Activated naive CD4-positive, alpha-beta T cell treated with anti-CD3 and anti-CD28 coated beads, Interleukin-2, amount 10 ng/mL, durations not matched to agents 7 days and 5 days (primary cell): ENCODE measurements at regions not wholly inside any gene's neighbourhood (a gene's known extent, or its start where the extent isn't known, plus 50 kb on each side); places are given as distances from the start of the nearest gene placed in this dataset.

Experiments
- CTCF ChIA-PET: fragments of 350-600 bp; sonication (Branson Sonifier 250); formaldehyde crosslinking; loops from one replicate; lab custom pipeline; 2021; ENCODE audit warnings: antibody characterized with exemption; lab: Charles Lee
- DNase-seq: peaks from one replicate; pipeline ENCODE4 v3.0.0-alpha.2; 2020
- H3K27ac Mint-ChIP-seq: one replicate; pipeline ENCODE4 v1.8.0; 2021; ENCODE audit warnings: mild to moderate bottlenecking, moderate library complexity, mixed read lengths
- H3K27me3 Mint-ChIP-seq: one replicate; pipeline ENCODE4 v1.8.0; 2021; ENCODE audit warnings: mild to moderate bottlenecking, mixed read lengths
- H3K36me3 Mint-ChIP-seq: one replicate; pipeline ENCODE4 v1.8.0; 2021; ENCODE audit warnings: mixed read lengths
- H3K4me1 Mint-ChIP-seq: one replicate; pipeline ENCODE4 v1.8.0; 2021; ENCODE audit warnings: mixed read lengths
- H3K4me3 Mint-ChIP-seq: one replicate; pipeline ENCODE4 v1.8.0; 2021; ENCODE audit warnings: mild to moderate bottlenecking, moderate library complexity, mixed read lengths
- H3K9me3 Mint-ChIP-seq: one replicate; pipeline ENCODE4 v1.8.0; 2021; ENCODE audit warnings: mixed read lengths

DNA sequence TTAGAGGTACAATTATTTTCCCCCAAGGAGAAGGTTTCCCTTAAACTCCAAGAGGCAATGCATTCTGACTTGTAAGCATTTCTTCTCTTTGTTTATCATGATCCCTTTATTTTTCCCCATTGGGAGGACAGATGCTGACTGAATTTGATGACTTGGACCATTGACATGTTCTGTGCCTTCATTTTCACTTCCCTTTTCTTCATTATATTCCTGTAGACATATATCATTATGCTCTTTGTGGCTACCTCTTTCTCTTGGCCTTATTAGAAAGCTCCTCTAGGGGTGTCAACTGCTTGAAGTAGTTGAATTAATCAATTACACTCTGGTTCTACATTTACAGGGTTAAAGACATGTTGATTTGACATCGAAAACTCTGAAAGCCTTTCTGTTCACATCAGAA lies 330.0 kb upstream of the DCC start:
- H3K27me3 Mint-ChIP-seq, result no peaks in the 10 kb centered on the region
- no peak for DNase-seq
- no peak overlapping the region for H3K27ac Mint-ChIP-seq
- H3K4me3 Mint-ChIP-seq, result no peak overlapping the region
- CTCF ChIA-PET, result no interaction called here
- peaks cover 2% of the 10 kb centered on the region for H3K9me3 Mint-ChIP-seq
- H3K36me3 Mint-ChIP-seq, result no peaks in the 10 kb centered on the region
- H3K4me1 Mint-ChIP-seq, result no peaks in the 10 kb centered on the region

DNA sequence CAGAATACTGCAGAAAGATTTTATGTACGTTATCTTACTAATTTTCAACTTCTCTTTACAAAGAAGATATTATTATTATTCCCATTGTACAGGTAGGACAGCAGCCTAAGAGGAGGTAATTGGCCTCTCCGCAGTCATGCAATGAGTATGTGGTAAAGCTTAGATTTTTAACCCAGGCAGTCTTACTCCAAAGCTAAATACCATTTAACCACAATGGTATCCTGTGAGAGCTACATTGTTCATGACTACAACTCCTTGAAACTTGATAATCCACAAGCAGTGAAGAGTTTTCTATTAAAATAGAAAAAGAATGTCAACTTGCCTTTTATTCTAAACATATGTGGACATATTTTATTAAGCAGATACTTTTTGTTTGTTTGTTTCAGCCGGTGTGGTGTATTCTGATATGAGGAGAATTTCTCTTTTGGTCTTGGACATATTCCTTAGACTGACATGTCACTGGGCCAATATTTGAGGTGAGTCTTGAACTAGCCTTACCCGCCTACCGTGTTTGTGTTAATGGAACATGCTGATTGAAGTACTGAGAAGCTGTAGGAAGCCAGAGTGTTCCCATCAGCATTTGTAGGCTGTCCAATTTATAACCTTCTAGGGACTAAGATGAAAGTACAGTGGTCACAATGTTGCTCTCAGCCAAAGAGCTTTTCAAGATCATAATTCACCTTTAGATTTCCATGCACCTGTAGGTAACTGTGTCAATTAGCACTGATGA lies 293.9 kb upstream of the DCC start:
- Mint-ChIP-seq H3K9me3 (peaks cover 7% of the 10 kb centered on the region), H3K4me3 (no peak overlapping the region), H3K27me3 (no peaks in the 10 kb centered on the region), H3K36me3 (no peaks in the 10 kb centered on the region), H3K4me1 (no peaks in the 10 kb centered on the region), H3K27ac (no peak overlapping the region)
- CTCF ChIA-PET, result no interaction called here
- no peak for DNase-seq

DNA sequence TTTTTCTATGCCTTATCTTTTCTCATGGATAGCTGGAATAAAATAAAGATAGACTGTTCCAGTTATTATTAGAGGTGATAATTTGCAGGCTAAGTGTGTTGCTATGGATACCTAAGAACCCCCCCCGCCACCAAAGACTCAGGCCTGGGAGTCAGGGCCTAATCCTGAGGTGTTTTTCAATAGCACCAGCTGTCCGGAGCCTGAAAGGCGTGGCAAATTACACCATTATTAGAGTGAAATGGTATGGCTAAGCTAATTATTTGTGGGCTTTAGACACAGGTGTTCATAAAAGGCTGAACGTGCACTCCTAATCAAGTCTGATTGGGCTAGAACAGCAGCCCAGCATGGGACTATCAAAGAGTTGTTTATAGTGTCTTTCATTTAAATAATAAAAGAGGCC lies 293.2 kb upstream of the DCC start:
- Mint-ChIP-seq H3K27me3 (no peaks in the 10 kb centered on the region), H3K36me3 (no peaks in the 10 kb centered on the region), H3K27ac (no peak overlapping the region), H3K9me3 (peaks cover 4% of the 10 kb centered on the region), H3K4me3 (no peak overlapping the region), H3K4me1 (no peaks in the 10 kb centered on the region)
- CTCF ChIA-PET, result no interaction called here
- DNase-seq, result no peak

DNA sequence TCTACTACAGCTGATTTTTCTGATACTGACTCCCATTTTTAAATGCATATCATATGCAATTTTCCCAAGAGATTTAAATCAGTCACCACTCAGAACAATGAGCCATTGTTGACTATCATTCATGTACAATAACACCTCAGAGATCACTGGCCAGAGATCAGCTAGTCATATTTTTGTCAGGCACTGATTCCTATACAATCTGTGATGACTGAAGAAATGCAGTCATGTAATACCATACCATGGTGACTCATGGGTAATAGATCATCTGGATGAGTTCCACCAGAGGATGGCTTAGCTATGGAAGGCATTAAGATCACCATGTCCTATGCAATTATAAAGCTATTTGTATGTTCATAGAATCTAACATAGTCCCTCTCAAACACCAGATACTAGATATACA lies 285.7 kb upstream of the DCC start:
- H3K27ac Mint-ChIP-seq, result no peak overlapping the region
- CTCF ChIA-PET, result no interaction called here

DNA sequence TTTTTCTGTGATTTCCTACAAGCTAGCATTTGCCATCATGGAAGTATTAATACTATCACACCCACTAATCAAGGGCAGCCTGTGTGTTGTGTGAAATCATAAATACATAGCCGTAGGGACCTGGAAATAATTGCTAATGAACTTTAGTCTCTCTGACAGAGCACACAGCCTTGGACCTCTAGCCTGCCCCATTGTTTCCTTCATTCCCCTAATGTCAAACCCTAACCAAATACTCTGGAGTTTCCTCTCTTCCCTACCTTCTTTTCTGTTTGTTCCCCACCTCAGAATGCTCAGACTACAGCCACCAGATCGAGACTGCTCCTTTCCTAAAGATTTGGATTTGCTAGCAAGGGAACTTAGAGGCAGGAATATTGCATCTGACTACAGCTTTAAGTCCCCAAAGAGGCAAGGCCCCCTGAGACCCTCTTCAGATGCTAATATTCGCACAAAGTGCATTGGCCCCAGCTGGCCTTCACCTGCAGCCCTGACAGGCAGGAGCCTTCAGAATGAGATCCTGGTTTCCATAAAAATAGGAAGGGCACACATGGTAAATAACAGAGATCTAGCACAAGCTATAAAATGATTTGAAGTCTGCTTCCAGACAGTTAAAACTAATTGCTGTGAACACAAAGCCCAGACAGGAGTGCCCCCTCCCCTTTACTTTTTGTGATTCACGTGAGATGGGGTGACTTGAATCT lies 279.2 kb upstream of the DCC start:
- no peaks in the 10 kb centered on the region for H3K27me3 Mint-ChIP-seq
- CTCF ChIA-PET, result no interaction called here
- no peaks in the 10 kb centered on the region for H3K36me3 Mint-ChIP-seq
- no peak overlapping the region for H3K4me3 Mint-ChIP-seq
- H3K9me3 Mint-ChIP-seq, result peaks cover 16% of the 10 kb centered on the region
- no peaks in the 10 kb centered on the region for H3K4me1 Mint-ChIP-seq
- DNase-seq, result no peak
- no peak overlapping the region for H3K27ac Mint-ChIP-seq

More for the DNA sequence above, 285.7 kb upstream of the DCC start:
- no peak overlapping the region for H3K4me3 Mint-ChIP-seq
- no peaks in the 10 kb centered on the region for H3K36me3 Mint-ChIP-seq
- H3K27me3 Mint-ChIP-seq, result no peaks in the 10 kb centered on the region
- H3K4me1 Mint-ChIP-seq, result no peaks in the 10 kb centered on the region
- H3K9me3 Mint-ChIP-seq, result peaks cover 9% of the 10 kb centered on the region
- no peak for DNase-seq

DNA sequence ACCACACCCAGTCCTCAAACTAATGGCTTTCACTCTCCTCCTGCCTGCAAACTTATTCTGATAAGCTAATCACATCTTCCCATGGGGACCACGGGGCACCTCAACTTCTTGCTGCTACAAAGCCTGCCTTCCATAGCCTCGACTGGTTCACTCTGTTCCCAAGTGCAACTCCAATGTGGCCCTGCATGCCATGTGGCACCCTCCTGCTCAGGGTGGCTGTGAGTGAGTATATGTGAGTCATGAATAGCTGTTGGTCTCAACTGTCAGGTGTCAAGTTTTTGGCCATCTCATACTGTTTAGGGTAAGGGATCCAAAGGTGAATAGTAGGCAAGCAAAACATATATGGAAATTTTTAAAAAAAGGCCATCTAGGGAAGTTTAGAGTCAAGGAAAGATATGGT lies 276.1 kb upstream of the DCC start:
- no peaks in the 10 kb centered on the region for H3K4me1 Mint-ChIP-seq
- H3K9me3 Mint-ChIP-seq, result peaks cover 14% of the 10 kb centered on the region
- H3K27ac Mint-ChIP-seq, result no peak overlapping the region
- no peak overlapping the region for H3K4me3 Mint-ChIP-seq
- DNase-seq, result no peak
- no peaks in the 10 kb centered on the region for H3K27me3 Mint-ChIP-seq
- CTCF ChIA-PET, result no interaction called here
- H3K36me3 Mint-ChIP-seq, result no peaks in the 10 kb centered on the region

DNA sequence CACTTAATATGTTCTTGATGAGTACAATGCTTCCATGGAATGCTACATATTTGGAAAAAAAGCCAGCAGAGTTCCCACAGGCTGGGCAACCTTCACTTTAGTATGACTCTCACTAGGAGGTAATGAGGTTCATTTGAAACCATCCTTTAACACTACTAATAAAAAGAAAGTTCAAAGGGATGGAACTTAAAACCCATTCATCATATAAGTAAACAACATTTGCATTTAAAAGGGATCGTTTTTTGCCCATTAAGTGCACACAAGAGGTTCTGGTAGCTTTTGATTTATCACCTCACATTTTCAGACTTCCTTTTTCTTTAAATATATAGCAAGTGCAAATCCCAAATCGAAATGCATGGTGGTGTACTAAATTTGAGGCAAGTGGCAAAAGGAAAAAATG lies 270.8 kb upstream of the DCC start:
- Mint-ChIP-seq H3K27me3 (no peaks in the 10 kb centered on the region), H3K4me1 (no peaks in the 10 kb centered on the region), H3K9me3 (peaks cover 12% of the 10 kb centered on the region), H3K27ac (no peak overlapping the region), H3K36me3 (no peaks in the 10 kb centered on the region), H3K4me3 (no peak overlapping the region)
- no peak for DNase-seq
- CTCF ChIA-PET, result no interaction called here

DNA sequence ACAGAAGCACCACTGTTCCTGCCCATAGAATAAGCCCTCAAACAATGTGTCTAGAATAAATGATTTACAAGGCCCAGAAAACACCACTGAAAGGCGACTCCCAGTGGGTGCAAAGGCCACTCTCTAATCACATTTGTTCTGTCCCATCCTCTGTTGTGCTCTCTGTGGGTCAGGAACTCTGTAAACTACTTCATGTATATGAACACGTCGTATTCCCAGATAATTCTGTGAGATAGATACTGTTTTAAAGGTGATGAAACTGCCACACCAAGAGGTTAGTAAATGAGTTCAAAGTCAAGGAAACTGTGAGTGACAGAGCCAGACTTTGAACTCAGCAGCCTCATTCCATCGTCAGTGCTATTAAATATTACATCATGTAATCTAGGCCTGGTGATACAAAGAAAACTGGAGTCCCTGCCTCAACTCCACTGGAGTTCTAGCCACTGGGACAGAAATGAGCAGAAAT lies 269.7 kb upstream of the DCC start:
- H3K9me3 Mint-ChIP-seq, result peaks cover 12% of the 10 kb centered on the region
- no peak overlapping the region for H3K4me3 Mint-ChIP-seq
- no peaks in the 10 kb centered on the region for H3K27me3 Mint-ChIP-seq
- no peaks in the 10 kb centered on the region for H3K4me1 Mint-ChIP-seq
- DNase-seq, result no peak
- H3K36me3 Mint-ChIP-seq, result no peaks in the 10 kb centered on the region
- CTCF ChIA-PET, result no interaction called here
- H3K27ac Mint-ChIP-seq, result no peak overlapping the region

DNA sequence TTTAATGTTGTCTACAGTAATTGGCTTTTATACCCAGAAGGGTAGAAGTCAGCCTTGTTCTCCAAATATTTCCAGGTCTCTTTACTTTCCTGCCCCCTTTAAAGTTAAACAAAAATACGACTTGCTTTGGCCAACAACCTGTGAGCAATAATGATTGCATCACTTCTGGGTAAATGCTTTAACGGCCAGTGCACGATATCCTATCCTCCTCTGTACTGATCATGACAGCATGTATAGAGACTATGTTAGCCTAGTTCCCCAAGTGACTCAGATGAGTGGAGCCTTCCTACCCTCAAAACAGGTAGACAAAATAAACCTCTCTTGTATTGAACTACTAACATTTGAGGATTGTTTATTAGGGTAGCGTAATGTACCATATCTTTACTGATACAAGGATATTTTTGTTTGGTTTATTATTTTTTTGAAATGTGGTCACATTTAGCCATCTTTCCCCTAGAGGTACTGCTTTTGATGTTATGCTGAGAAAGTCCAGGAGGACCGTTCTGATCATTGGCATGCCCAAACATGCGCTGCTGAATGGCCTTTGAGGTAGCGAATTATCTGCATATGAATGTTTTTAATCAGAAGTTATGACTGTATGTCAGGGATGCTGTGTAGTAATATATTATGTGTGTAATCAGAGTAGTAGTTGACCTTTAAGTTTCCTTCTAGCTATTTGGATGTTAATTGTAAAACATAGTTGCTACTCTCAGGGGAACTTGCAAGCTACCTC lies 262.6 kb upstream of the DCC start:
- CTCF ChIA-PET, result no interaction called here
- H3K27ac Mint-ChIP-seq, result no peak overlapping the region
- H3K36me3 Mint-ChIP-seq, result no peaks in the 10 kb centered on the region
- DNase-seq, result no peak
- no peaks in the 10 kb centered on the region for H3K27me3 Mint-ChIP-seq
- peaks cover under 1% of the 10 kb centered on the region for H3K9me3 Mint-ChIP-seq
- H3K4me3 Mint-ChIP-seq, result no peak overlapping the region
- H3K4me1 Mint-ChIP-seq, result no peaks in the 10 kb centered on the region

DNA sequence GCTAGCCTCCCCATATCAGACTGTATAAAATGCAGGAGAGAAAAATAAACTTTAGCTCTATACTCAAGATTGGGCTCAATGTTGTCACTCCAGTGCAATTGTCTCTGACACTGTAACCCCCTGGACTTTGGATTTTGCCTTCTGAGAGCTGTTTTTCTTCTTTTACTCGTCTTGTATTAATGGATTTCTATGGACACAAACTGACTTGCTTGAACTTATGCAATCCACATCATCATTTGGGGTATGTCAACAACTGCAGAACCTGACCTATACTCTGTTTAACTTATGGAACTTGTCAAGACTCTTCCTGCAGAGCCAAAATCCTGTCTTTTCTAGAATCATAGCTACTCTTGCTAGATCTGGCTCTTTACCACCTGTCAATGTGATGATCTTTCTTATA lies 257.8 kb upstream of the DCC start:
- CTCF ChIA-PET, result no interaction called here
- no peak for DNase-seq
- Mint-ChIP-seq H3K9me3 (peaks cover 4% of the 10 kb centered on the region), H3K4me3 (no peak overlapping the region), H3K4me1 (no peaks in the 10 kb centered on the region), H3K36me3 (no peaks in the 10 kb centered on the region), H3K27ac (no peak overlapping the region), H3K27me3 (no peaks in the 10 kb centered on the region)

DNA sequence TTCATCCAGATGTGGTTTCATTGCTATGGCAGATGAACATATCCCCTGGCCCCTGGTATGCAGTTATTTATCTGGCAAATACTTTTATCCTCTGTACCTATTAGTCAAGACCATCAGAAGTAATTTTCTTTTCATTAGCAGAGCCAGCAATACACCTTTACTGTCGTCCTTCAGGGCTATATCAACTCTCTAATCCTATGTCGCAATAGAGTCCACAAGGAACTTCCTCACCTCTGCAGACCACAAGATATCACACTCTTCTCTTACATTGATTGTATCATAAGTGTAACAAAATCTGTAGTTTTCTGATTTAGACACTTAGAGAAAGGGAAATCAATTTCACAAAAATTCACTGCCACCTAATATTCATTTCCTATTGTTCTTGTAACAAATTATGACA lies 252.9 kb upstream of the DCC start:
- CTCF ChIA-PET, result no interaction called here
- Mint-ChIP-seq H3K4me1 (no peaks in the 10 kb centered on the region), H3K36me3 (no peaks in the 10 kb centered on the region), H3K4me3 (no peak overlapping the region), H3K27ac (no peak overlapping the region), H3K9me3 (peaks cover 4% of the 10 kb centered on the region), H3K27me3 (no peaks in the 10 kb centered on the region)
- DNase-seq, result no peak

DNA sequence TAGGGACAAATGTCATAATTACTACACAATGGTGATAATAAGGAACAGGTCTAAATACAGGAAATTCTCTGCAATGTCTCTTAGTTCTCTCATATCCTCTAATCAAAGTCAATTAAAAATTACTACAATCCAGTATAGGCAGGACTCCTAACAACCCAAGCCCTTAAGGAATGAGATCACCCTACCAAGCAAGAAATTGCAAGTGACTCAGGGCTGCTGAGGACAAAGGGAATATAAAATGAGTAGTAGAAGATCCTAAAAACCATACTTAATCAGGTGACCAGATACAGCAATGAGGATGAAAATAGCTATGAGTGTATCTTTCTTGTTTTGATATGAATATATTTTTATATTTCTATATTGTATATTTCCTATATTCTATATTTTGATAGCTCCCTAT lies 250.0 kb upstream of the DCC start:
- Mint-ChIP-seq H3K4me3 (no peak overlapping the region), H3K36me3 (no peaks in the 10 kb centered on the region), H3K27me3 (no peaks in the 10 kb centered on the region), H3K27ac (no peak overlapping the region), H3K4me1 (no peaks in the 10 kb centered on the region), H3K9me3 (peaks cover 1% of the 10 kb centered on the region)
- CTCF ChIA-PET, result no interaction called here
- no peak for DNase-seq

DNA sequence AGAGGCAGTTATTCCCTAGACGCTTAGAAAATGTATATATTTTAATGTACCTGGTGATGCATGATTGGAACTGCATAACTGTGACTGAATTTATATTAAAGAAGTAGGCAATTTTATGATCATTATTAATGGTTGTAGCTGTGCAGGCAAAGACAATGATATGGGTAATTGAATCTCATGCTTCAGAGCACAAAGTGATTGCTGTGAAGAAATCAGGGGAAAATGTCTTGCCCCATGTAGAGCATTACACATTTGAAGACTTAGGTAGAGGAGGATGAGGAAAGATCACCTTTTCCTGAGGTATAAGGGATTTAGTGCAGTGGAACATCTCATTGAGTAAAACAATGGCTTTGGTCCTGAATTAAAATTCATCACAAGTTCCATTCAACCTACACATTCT lies 246.8 kb upstream of the DCC start:
- Mint-ChIP-seq H3K4me3 (no peak overlapping the region), H3K27ac (no peak overlapping the region), H3K4me1 (no peaks in the 10 kb centered on the region), H3K27me3 (no peaks in the 10 kb centered on the region), H3K36me3 (no peaks in the 10 kb centered on the region), H3K9me3 (peaks cover 1% of the 10 kb centered on the region)
- DNase-seq, result no peak
- CTCF ChIA-PET, result no interaction called here

DNA sequence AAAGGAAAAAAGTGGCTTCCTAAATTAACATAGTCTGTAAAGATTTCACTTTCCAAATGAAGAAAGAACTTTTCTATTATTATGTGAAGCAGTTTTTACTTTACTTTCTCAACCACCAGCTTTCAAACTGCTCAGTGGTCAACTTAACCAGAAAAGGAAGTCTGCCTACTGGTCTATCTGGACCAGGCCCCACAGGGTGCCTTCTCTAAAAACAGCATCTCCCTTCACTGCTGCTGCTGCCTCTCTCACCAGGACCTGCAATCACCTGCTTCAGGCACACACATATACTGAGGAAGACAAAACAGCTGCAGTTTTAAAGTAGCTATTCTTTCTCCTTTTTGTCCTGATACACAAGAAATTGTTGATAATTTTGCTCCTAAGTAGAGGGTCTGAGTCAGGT lies 221.3 kb upstream of the DCC start:
- Mint-ChIP-seq H3K4me1 (no peaks in the 10 kb centered on the region), H3K27me3 (no peaks in the 10 kb centered on the region), H3K27ac (no peak overlapping the region), H3K4me3 (no peak overlapping the region), H3K36me3 (no peaks in the 10 kb centered on the region), H3K9me3 (peaks cover 4% of the 10 kb centered on the region)
- CTCF ChIA-PET, result no interaction called here
- DNase-seq, result no peak
